H7 (cell line): ENCODE measurements at regions not wholly inside any gene's neighbourhood (a gene's known extent, or its start where the extent isn't known, plus 50 kb on each side); places are given as distances from the start of the nearest gene placed in this dataset.
"Not testable (repeated sequence)": the region's sequence is repeated elsewhere in the genome, so short reads cannot be mapped to it uniquely, and the experiment has no call there.

Source experiments
- DNase-seq: peaks from one replicate; pipeline ENCODE4 v3.0.0; 2012
- H3K27me3 ChIP-seq: 2 replicates; pipeline ENCODE4 v1.6.0; 2011; ENCODE audit warnings: mild to moderate bottlenecking, low read length; ENCODE audit not compliant: control insufficient read depth, insufficient read depth
- H3K36me3 ChIP-seq: replicated peaks from 2 replicates; pipeline ENCODE4 v1.5.1; 2011; ENCODE audit warnings: low read length; ENCODE audit not compliant: control insufficient read depth, insufficient read depth
- H3K4me3 ChIP-seq: 2 replicates; pipeline ENCODE4 v1.5.1; 2011; ENCODE audit warnings: low read depth, mild to moderate bottlenecking, control low read depth, low read length, moderate library complexity; ENCODE audit not compliant: insufficient read depth

DNA sequence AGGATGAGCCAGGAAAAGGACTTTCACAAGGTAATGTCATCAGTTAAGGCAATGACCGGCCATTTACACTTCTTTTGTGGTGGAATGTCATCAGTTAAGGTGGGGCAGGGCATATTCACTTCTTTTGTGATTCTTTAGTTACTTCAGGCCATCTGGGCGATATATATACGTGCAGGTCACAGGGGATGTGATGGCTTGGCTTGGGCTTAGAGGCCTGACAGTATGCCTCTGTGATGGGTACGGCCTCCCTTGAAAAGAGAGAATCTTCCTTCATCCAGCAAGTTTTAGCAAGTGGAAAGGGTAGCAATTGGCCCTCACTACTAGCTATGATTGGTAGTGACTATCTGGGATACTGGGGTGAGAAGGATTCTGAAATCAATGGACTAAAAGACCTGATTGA lies 456.4 kb downstream of the SHISA9 start:
- not testable (repeated sequence) for DNase-seq, H3K4me3 ChIP-seq, H3K27me3 ChIP-seq, H3K36me3 ChIP-seq

DNA sequence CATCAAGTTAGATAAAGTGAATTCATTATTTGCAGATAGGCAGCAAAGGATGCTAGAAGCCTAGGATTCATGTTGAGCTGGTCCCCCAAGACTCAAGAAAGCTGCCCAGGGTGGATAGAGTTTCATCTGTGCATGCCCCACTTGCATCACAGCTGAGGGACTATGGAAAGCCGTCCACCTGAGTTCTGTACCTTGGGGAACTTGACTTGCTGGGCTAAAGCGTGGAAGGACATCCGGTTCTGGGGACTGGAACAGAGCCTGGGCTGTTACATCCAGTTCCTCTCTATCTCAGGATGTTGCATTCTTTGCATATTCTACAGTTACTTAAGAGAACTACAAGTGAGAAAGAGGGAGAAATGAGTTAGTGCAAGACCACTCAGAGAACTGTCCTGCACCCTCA lies 458.4 kb downstream of the SHISA9 start:
- no peaks in the 10 kb centered on the region for H3K36me3 ChIP-seq
- H3K4me3 ChIP-seq, result no peak overlapping the region
- no peak for DNase-seq
- H3K27me3 ChIP-seq, result no peaks in the 10 kb centered on the region

GRCh38 chr16:13372421-13372820 lies 471.0 kb downstream of the SHISA9 start:
- no peak for DNase-seq
- Histone ChIP-seq H3K4me3 (no peak overlapping the region), H3K27me3 (no peaks in the 10 kb centered on the region), H3K36me3 (no peaks in the 10 kb centered on the region)

DNA sequence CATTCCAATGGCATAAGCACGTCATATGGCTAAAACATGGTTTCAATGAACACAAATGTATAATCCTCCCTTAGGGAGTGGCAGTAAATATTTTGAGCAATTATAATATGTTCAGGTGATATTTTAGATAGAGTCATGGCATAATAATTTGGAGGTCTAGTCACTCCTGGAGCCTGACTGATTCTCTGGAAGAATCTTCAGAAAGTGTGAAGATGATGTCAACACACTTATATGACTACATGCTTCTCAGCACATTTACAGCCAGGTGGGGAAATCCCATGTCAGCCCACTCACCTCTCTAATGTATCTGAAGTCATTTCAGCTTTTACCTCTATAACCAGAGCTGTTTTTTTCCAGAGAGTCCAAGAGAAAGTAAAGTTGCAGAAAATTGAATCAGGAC lies 474.8 kb downstream of the SHISA9 start:
- no peak overlapping the region for H3K4me3 ChIP-seq
- H3K36me3 ChIP-seq, result no peaks in the 10 kb centered on the region
- no peaks in the 10 kb centered on the region for H3K27me3 ChIP-seq
- DNase-seq, result no peak

GRCh38 chr16:13377143-13377542 lies 475.7 kb downstream of the SHISA9 start:
- no peaks in the 10 kb centered on the region for H3K36me3 ChIP-seq
- no peak for DNase-seq
- no peak overlapping the region for H3K4me3 ChIP-seq
- H3K27me3 ChIP-seq, result no peaks in the 10 kb centered on the region

DNA sequence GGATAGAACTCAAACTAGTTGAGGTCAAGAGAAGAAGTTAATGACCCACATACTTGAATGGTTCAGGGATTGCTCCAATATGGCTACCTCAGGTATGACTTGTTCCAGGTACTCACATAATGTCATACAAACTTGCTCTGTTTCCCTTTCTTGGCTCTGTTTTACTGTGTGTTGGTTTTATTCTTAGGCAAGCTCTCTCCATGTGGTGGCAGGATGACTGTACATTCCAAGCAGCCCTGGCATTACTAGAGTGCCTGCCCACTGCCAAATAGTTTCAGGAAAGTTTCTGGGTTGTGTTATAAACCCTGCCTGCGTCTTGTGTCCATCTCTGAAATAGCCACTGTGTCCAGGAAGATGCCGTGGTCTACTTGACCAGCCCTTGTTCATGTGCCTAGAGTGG lies 476.8 kb downstream of the SHISA9 start:
- DNase-seq, result no peak

DNA sequence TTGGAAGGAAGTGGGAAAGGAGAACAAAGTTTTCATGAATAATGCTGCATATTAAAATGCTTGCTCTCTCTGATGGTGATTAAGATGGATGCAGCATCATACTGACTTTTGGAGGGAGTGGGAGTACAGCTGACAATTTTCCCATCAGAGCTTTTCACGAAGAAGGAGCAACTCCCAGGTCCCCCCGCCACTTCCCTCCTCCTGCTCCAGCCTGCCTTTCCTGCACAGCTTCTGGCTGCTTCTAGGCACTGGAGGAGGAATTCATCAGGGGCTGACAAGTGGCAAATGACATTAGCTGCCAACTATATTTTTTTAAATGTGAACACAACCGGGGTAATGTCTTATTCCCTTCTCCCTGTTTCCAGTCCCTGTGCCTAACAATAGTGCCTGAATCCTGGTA lies 477.9 kb downstream of the SHISA9 start:
- no peaks in the 10 kb centered on the region for H3K27me3 ChIP-seq
- DNase-seq, result no peak
- H3K4me3 ChIP-seq, result no peak overlapping the region
- no peaks in the 10 kb centered on the region for H3K36me3 ChIP-seq

More for the DNA sequence above, 476.8 kb downstream of the SHISA9 start:
- H3K27me3 ChIP-seq, result no peaks in the 10 kb centered on the region
- H3K4me3 ChIP-seq, result no peak overlapping the region
- no peaks in the 10 kb centered on the region for H3K36me3 ChIP-seq

GRCh38 chr16:13385156-13386040 lies 484.0 kb downstream of the SHISA9 start:
- not testable (repeated sequence) for H3K4me3 ChIP-seq, H3K36me3 ChIP-seq, DNase-seq, H3K27me3 ChIP-seq

DNA sequence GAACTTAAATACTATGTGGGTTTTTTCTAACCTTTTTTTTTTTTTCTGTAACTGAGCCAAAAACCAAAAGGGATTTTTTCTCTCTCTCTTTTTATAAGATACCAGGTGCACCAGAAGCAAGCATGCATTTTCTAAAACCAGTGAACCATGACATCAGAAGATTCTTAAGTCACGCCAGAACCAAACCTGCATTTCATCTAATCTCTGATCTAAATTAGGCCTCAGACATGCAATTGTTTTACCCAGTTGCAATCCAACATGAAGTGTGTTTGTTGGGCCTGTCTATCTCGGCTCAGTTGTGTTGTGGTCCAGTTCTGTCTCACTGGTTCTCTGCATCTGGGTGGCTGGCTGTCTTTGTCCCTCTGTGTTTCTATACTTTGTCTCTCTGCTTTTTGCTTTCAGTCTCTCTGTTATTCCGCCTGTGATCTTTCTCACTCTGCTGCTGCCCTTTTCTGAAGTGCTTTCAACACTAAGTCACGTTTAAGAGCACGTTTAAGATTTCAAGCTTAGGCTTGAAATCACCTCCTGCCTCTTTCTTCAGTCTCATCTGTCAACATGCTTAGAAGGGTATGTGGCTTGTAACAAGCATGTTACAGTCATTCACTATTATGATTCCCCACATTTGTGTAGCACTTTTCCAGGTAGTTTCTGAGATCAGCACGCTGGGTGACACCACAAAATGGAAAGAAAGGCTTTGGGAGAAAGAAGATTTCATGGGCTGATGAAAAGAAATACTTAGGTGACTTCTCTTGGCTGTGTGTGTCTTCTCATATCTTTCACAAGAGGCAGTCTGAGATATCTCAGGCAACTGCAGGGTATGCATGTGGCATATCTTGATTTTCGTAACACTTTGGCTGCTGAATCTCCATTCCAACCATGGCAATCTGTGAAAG lies 488.9 kb downstream of the SHISA9 start:
- no peak for DNase-seq
- Histone ChIP-seq H3K36me3 (no peaks in the 10 kb centered on the region), H3K4me3 (no peak overlapping the region), H3K27me3 (no peaks in the 10 kb centered on the region)

GRCh38 chr16:13390986-13391305 lies 489.5 kb downstream of the SHISA9 start:
- Histone ChIP-seq H3K4me3 (no peak overlapping the region), H3K36me3 (no peaks in the 10 kb centered on the region), H3K27me3 (no peaks in the 10 kb centered on the region)
- no peak for DNase-seq

GRCh38 chr16:13391337-13391736 lies 489.9 kb downstream of the SHISA9 start:
- Histone ChIP-seq H3K4me3 (no peak overlapping the region), H3K27me3 (no peaks in the 10 kb centered on the region), H3K36me3 (no peaks in the 10 kb centered on the region)
- DNase-seq, result no peak

- no peaks in the 10 kb centered on the region for H3K36me3 ChIP-seq
- no peak overlapping the region for H3K4me3 ChIP-seq
- DNase-seq, result no peak
- no peaks in the 10 kb centered on the region for H3K27me3 ChIP-seq
These were observed 490.9 kb downstream of the SHISA9 start for GRCh38 chr16:13392341-13392740.

DNA sequence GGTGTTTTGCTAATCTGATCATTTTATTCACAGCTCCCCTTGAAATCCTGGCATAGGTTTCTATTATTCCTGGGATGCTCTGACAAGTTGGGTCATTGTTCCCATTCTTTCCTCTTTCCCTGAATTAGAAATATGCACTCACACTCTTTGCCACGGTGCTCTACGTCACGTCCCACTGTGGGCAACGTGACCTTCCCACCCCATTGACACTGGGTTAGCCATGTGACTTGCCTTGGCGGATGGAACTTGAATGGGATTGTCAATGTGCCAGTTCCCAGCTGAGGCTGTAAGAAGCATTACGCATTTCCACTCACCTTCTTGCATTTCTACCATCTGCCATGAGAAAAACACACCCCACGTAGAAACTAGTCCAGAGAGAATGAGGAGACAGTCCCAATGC lies 492.4 kb downstream of the SHISA9 start:
- H3K4me3 ChIP-seq, result no peak overlapping the region

DNA sequence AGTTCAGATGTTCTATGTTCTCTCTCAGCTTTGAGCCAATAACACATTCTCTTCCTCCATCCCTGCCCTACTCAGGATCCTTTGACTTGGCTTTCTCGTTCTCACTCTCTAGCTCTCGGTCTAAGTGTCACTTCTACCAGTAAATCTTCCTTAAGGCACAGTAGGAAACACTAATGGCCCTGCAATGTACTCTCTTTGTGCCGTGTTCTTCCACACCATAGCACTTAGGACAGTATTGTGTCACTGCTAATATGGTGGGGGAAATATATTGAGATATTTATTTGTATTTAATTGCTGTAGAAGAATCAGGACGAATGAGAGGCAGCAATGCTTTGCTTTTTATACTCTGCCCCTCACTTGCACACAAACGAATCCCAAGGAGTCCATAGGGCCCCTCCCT lies 493.1 kb downstream of the SHISA9 start:
- H3K36me3 ChIP-seq, result no peaks in the 10 kb centered on the region
- DNase-seq, result no peak
- H3K27me3 ChIP-seq, result no peaks in the 10 kb centered on the region
- no peak overlapping the region for H3K4me3 ChIP-seq

More for the DNA sequence above, 492.4 kb downstream of the SHISA9 start:
- no peaks in the 10 kb centered on the region for H3K36me3 ChIP-seq
- no peak for DNase-seq
- H3K27me3 ChIP-seq, result no peaks in the 10 kb centered on the region

GRCh38 chr16:13397126-13397525 lies 495.7 kb downstream of the SHISA9 start:
- DNase-seq, result no peak

More at GRCh38 chr16:13397126-13397525, 495.7 kb downstream of the SHISA9 start:
- no peaks in the 10 kb centered on the region for H3K36me3 ChIP-seq
- no peaks in the 10 kb centered on the region for H3K27me3 ChIP-seq
- H3K4me3 ChIP-seq, result no peak overlapping the region
